ENCODE measurements at regions not wholly inside any gene's neighbourhood (a gene's known extent, or its start where the extent isn't known, plus 50 kb on each side); places are given as distances from the start of the nearest gene placed in this dataset.

GRCh38 chr6:113461153-113461932, 395.8 kb upstream of the MARCKS start:
- FAIRE-seq (no peak), DNase-seq (ENCODE audit: insufficient read length, low spot score) (no peak)

GRCh38 chr6:113464536-113464935, 392.6 kb upstream of the MARCKS start:
- FAIRE-seq (no peak), DNase-seq (ENCODE audit: insufficient read length, low spot score) (no peak)

GRCh38 chr6:113464960-113465359, 392.2 kb upstream of the MARCKS start:
- FAIRE-seq = no peak

GRCh38 chr6:113466526-113466925, 390.6 kb upstream of the MARCKS start:
- FAIRE-seq (no peak), DNase-seq (ENCODE audit: insufficient read length, low spot score) (no peak)

More at GRCh38 chr6:113464960-113465359, 392.2 kb upstream of the MARCKS start:
- no peak for DNase-seq (ENCODE audit: insufficient read length, low spot score)

- FAIRE-seq = no peak
- DNase-seq (ENCODE audit: insufficient read length, low spot score) = no peak
Observed at GRCh38 chr6:113475392-113475791, 381.8 kb upstream of the MARCKS start.

GRCh38 chr6:113476937-113477839, 380.0 kb upstream of the MARCKS start:
- DNase-seq (ENCODE audit: insufficient read length, low spot score) (no peak), FAIRE-seq (no peak)

GRCh38 chr6:113480616-113481015, 376.5 kb upstream of the MARCKS start:
- FAIRE-seq (no peak), DNase-seq (ENCODE audit: insufficient read length, low spot score) (no peak)

GRCh38 chr6:113481458-113481857, 375.7 kb upstream of the MARCKS start:
- FAIRE-seq (no peak), DNase-seq (ENCODE audit: insufficient read length, low spot score) (no peak)

- FAIRE-seq (no peak), DNase-seq (ENCODE audit: insufficient read length, low spot score) (no peak)
Observed at GRCh38 chr6:113481910-113482309, 375.2 kb upstream of the MARCKS start.

GRCh38 chr6:113482771-113483170, 374.4 kb upstream of the MARCKS start:
- FAIRE-seq = no peak

GRCh38 chr6:113486199-113486598, 370.9 kb upstream of the MARCKS start:
- FAIRE-seq (no peak), DNase-seq (ENCODE audit: insufficient read length, low spot score) (no peak)

More at GRCh38 chr6:113482771-113483170, 374.4 kb upstream of the MARCKS start:
- DNase-seq (ENCODE audit: insufficient read length, low spot score) = no peak

GRCh38 chr6:113487489-113488058, 369.6 kb upstream of the MARCKS start:
- DNase-seq (ENCODE audit: insufficient read length, low spot score) (no peak), FAIRE-seq (no peak)

- no peak for DNase-seq (ENCODE audit: insufficient read length, low spot score)
- no peak for FAIRE-seq
Observed at GRCh38 chr6:113488061-113488460, 369.1 kb upstream of the MARCKS start.

GRCh38 chr6:113488812-113489685, 368.1 kb upstream of the MARCKS start:
- FAIRE-seq (no peak), DNase-seq (ENCODE audit: insufficient read length, low spot score) (no peak)

GRCh38 chr6:113489952-113490746, 367.0 kb upstream of the MARCKS start:
- no peak for DNase-seq (ENCODE audit: insufficient read length, low spot score)
- FAIRE-seq = no peak

- no peak for FAIRE-seq
Observed at GRCh38 chr6:113491376-113491775, 365.8 kb upstream of the MARCKS start.

GRCh38 chr6:113493991-113494390, 363.2 kb upstream of the MARCKS start:
- DNase-seq (ENCODE audit: insufficient read length, low spot score) (no peak), FAIRE-seq (no peak)

More at GRCh38 chr6:113491376-113491775, 365.8 kb upstream of the MARCKS start:
- DNase-seq (ENCODE audit: insufficient read length, low spot score) = no peak

- FAIRE-seq (no peak), DNase-seq (ENCODE audit: insufficient read length, low spot score) (no peak)
Observed at GRCh38 chr6:113495521-113495920, 361.6 kb upstream of the MARCKS start.

GRCh38 chr6:113496166-113496565, 361.0 kb upstream of the MARCKS start:
- FAIRE-seq (no peak), DNase-seq (ENCODE audit: insufficient read length, low spot score) (no peak)

GRCh38 chr6:113500221-113500620, 356.9 kb upstream of the MARCKS start:
- DNase-seq (ENCODE audit: insufficient read length, low spot score) (no peak), FAIRE-seq (no peak)

All from GM19239 (cell line).